H9 (cell line): ENCODE measurements at regions not wholly inside any gene's neighbourhood (a gene's known extent, or its start where the extent isn't known, plus 50 kb on each side); places are given as distances from the start of the nearest gene placed in this dataset.

Source experiments
- DNase-seq: peaks from one replicate; pipeline ENCODE4 v3.0.0-alpha.2; 2017
- H2AFZ ChIP-seq: one replicate; pipeline ENCODE4 v1.6.1; 2013; ENCODE audit warnings: mild to moderate bottlenecking, low read length, control low read depth, moderate library complexity
- H2AK5ac ChIP-seq: 2 replicates; pipeline ENCODE4 v1.6.1; 2013; ENCODE audit warnings: low read length, control low read depth, mixed read lengths; ENCODE audit not compliant: insufficient read length
- H2BK120ac ChIP-seq: one replicate; pipeline ENCODE4 v1.6.1; 2013; ENCODE audit warnings: low read depth, mild to moderate bottlenecking, low read length, control low read depth, inconsistent platforms; ENCODE audit not compliant: poor library complexity, severe bottlenecking
- H2BK12ac ChIP-seq: 2 replicates; pipeline ENCODE4 v1.6.1; 2013; ENCODE audit warnings: low read length, control low read depth, mixed read lengths, low read depth; ENCODE audit not compliant: insufficient read length
- H2BK15ac ChIP-seq: 2 replicates; pipeline ENCODE4 v1.6.1; 2013; ENCODE audit warnings: low read depth, low read length, control low read depth
- H2BK20ac ChIP-seq: one replicate; pipeline ENCODE4 v1.6.1; 2013; ENCODE audit warnings: low read depth, mild to moderate bottlenecking, low read length, control low read depth, inconsistent platforms; ENCODE audit not compliant: poor library complexity, severe bottlenecking
- H2BK5ac ChIP-seq: 2 replicates; pipeline ENCODE4 v1.6.1; 2013; ENCODE audit warnings: low read length, control low read depth, mixed read lengths; ENCODE audit not compliant: insufficient read length
- H3K14ac ChIP-seq: 2 replicates; pipeline ENCODE4 v1.6.1; 2013; ENCODE audit warnings: low read length, control low read depth; ENCODE audit not compliant: insufficient read depth
- H3K18ac ChIP-seq: 2 replicates; pipeline ENCODE4 v1.6.1; 2013; ENCODE audit warnings: low read depth, mild to moderate bottlenecking, mixed read lengths, low read length, control low read depth; ENCODE audit not compliant: insufficient read length
- H3K23ac ChIP-seq: 2 replicates; pipeline ENCODE4 v1.6.1; 2013; ENCODE audit warnings: low read length, control low read depth, mixed read lengths, low read depth; ENCODE audit not compliant: insufficient read length
- H3K23me2 ChIP-seq: 2 replicates; pipeline ENCODE4 v1.6.1; 2013; ENCODE audit warnings: low read depth, mild to moderate bottlenecking, mixed read lengths, low read length, control low read depth; ENCODE audit not compliant: insufficient read length, poor library complexity, severe bottlenecking
- H3K27ac ChIP-seq: 2 replicates; pipeline ENCODE4 v1.5.1; 2013; ENCODE audit warnings: low read length, control low read depth, mixed read lengths, low read depth; ENCODE audit not compliant: insufficient read length
- H3K27me3 ChIP-seq: 2 replicates; pipeline ENCODE4 v1.6.1; 2013; ENCODE audit warnings: low read length, control low read depth, inconsistent platforms; ENCODE audit not compliant: insufficient read depth
- H3K4ac ChIP-seq: 2 replicates; pipeline ENCODE4 v1.6.1; 2013; ENCODE audit warnings: low read depth, mild to moderate bottlenecking, control low read depth, inconsistent platforms, low read length, moderate library complexity
- H3K4me1 ChIP-seq: 2 replicates; pipeline ENCODE4 v1.6.1; 2013; ENCODE audit warnings: low read length, control low read depth, inconsistent platforms; ENCODE audit not compliant: insufficient read depth
- H3K4me2 ChIP-seq: 2 replicates; pipeline ENCODE4 v1.6.1; 2013; ENCODE audit warnings: low read length, control low read depth, mixed read lengths; ENCODE audit not compliant: insufficient read length, insufficient read depth
- H3K56ac ChIP-seq: 2 replicates; pipeline ENCODE4 v1.6.1; 2013; ENCODE audit warnings: low read depth, mild to moderate bottlenecking, mixed read lengths, low read length, control low read depth; ENCODE audit not compliant: insufficient read length
- H3K79me1 ChIP-seq: 2 replicates; pipeline ENCODE4 v1.6.1; 2013; ENCODE audit warnings: low read depth, mild to moderate bottlenecking, moderate library complexity, low read length, control low read depth, inconsistent platforms; ENCODE audit not compliant: insufficient read depth, poor library complexity, severe bottlenecking
- H3K79me2 ChIP-seq: 2 replicates; pipeline ENCODE4 v1.6.1; 2013; ENCODE audit warnings: low read length, control low read depth, inconsistent platforms; ENCODE audit not compliant: insufficient read depth
- H3K9ac ChIP-seq: 2 replicates; pipeline ENCODE4 v1.6.1; 2013; ENCODE audit warnings: low read length, control low read depth, mixed read lengths; ENCODE audit not compliant: insufficient read length; ENCODE audit errors: extremely low read depth
- H3K9me3 ChIP-seq: one replicate; pipeline ENCODE4 v1.6.1; 2013; ENCODE audit warnings: low read depth, low read length, inconsistent platforms; ENCODE audit not compliant: control insufficient read depth
- H3T11ph ChIP-seq: one replicate; pipeline ENCODE4 v1.6.1; 2013; ENCODE audit warnings: mild to moderate bottlenecking, low read length, control low read depth, inconsistent platforms
- H4K20me1 ChIP-seq: one replicate; pipeline ENCODE4 v1.6.1; 2013; ENCODE audit not compliant: control insufficient read depth, insufficient read length, insufficient read depth
- H4K5ac ChIP-seq: 2 replicates; pipeline ENCODE4 v1.6.1; 2013; ENCODE audit warnings: low read depth, mild to moderate bottlenecking, mixed read lengths, low read length, control low read depth; ENCODE audit not compliant: insufficient read length
- H4K8ac ChIP-seq: replicated peaks from 2 replicates; pipeline ENCODE4 v1.6.1; 2013; ENCODE audit warnings: low read length, control low read depth, mixed read lengths, low read depth; ENCODE audit not compliant: insufficient read length
- H4K91ac ChIP-seq: 2 replicates; pipeline ENCODE4 v1.6.1; 2013; ENCODE audit warnings: low read depth, mild to moderate bottlenecking, moderate library complexity, mixed read lengths, low read length, control low read depth; ENCODE audit not compliant: insufficient read length
- H3K27ac Mint-ChIP-seq, 3 experiments: 2 replicates in 2 of 3; 3 replicates in 1 of 3; pipeline ENCODE4 v1.8.0; 2020 to 2021; ENCODE audit warnings: mixed read lengths in 3 of 3, mild to moderate bottlenecking in 1 of 3, moderate library complexity in 1 of 3
- H3K27me3 Mint-ChIP-seq: 2 replicates; pipeline ENCODE4 v1.8.0; 2021; ENCODE audit warnings: low read depth, mild to moderate bottlenecking, moderate library complexity, mixed read lengths
- H3K36me3 Mint-ChIP-seq, 3 experiments: 2 replicates in 2 of 3; 3 replicates in 1 of 3; pipeline ENCODE4 v1.8.0; 2020 to 2021; ENCODE audit warnings: low read depth in 3 of 3, mixed read lengths in 3 of 3; ENCODE audit not compliant: insufficient read depth in 1 of 3
- H3K4me1 Mint-ChIP-seq, 2 experiments: 2 replicates each; pipeline ENCODE4 v1.8.0; 2020; ENCODE audit warnings: mixed read lengths in 2 of 2
- H3K4me3 Mint-ChIP-seq, 2 experiments: 2 replicates in 1 of 2; 3 replicates in 1 of 2; pipeline ENCODE4 v1.8.0; 2020 to 2021; ENCODE audit warnings: mild to moderate bottlenecking in 2 of 2, mixed read lengths in 2 of 2, moderate library complexity in 1 of 2
- H3K9me3 Mint-ChIP-seq, 2 experiments: 2 replicates in 1 of 2; 3 replicates in 1 of 2; pipeline ENCODE4 v1.8.0; 2020; ENCODE audit warnings: mild to moderate bottlenecking in 2 of 2, mixed read lengths in 2 of 2, moderate library complexity in 1 of 2
- CTCF ChIP-seq: fragments of 200-600 bp; sonication (generic); conservative IDR thresholded peaks from 3 replicates; pipeline ENCODE4 v1.8.0; 2021; ENCODE audit warnings: antibody characterized with exemption, mild to moderate bottlenecking
- WGBS: extraction: QIAGEN DNeasy Blood & Tissue Kit; methylation state at CpG from one replicate; pipeline ENCODE4 v1.1.7; 2013; ENCODE audit warnings: missing lambda C conversion rate, low lambda C conversion rate, mixed read lengths; ENCODE audit not compliant: insufficient read length; ENCODE audit errors: extremely low coverage; 5-methylcytosine and 5-hydroxymethylcytosine counted together

- no peak overlapping the region for H3K4ac ChIP-seq
- H2BK12ac ChIP-seq, result no peak overlapping the region
- H2BK120ac ChIP-seq, result no peak overlapping the region
- H4K5ac ChIP-seq, result no peak overlapping the region
- no peak overlapping the region for H3T11ph ChIP-seq
- Mint-ChIP-seq H3K27me3 (no peaks in the 10 kb centered on the region), H3K9me3 (no peaks in the 10 kb centered on the region), H3K36me3 (no peaks in the 10 kb centered on the region), H3K27ac (peak overlapping the region in 1 of 3 experiments; percentile 61; a peak in 1 of 7 replicates), H3K4me3 (no peak overlapping the region), H3K4me1 (peaks cover 17 to 26% of the 10 kb centered on the region in 2 experiments)
- H3K56ac ChIP-seq, result no peak overlapping the region
- H4K8ac ChIP-seq, result no peak overlapping the region
- H3K27me3 ChIP-seq, result no peaks in the 10 kb centered on the region
- no peaks in the 10 kb centered on the region for H3K79me1 ChIP-seq
- H3K9ac ChIP-seq, result no peak overlapping the region
- no peak overlapping the region for H2AK5ac ChIP-seq
- no peak overlapping the region for H2BK15ac ChIP-seq
- H3K23me2 ChIP-seq, result no peaks in the 10 kb centered on the region
- no peak overlapping the region for H3K23ac ChIP-seq
- H4K91ac ChIP-seq, result no peak overlapping the region
- H2BK20ac ChIP-seq, result no peak overlapping the region
- no peak overlapping the region for H3K4me2 ChIP-seq
- DNase-seq, result no peak
- no peak for TF ChIP-seq CTCF
- no peak overlapping the region for H2BK5ac ChIP-seq
- no peak overlapping the region for H3K14ac ChIP-seq
- no peaks in the 10 kb centered on the region for H3K9me3 ChIP-seq
- no peaks in the 10 kb centered on the region for H3K79me2 ChIP-seq
- H3K27ac ChIP-seq, result no peak overlapping the region
- H2AFZ ChIP-seq, result no peak overlapping the region
- H4K20me1 ChIP-seq, result no peaks in the 10 kb centered on the region
- H3K4me1 ChIP-seq, result no peaks in the 10 kb centered on the region; the same call in 1 of the 2 replicates
- no peak overlapping the region for H3K18ac ChIP-seq
- WGBS, result no CpG with 5 or more reads among the region's 3 CpGs
Observed at GRCh38 chr3:181252631-181253030, 263.1 kb upstream of the DNAJC19 start.
